ENCODE measurements at regions not wholly inside any gene's neighbourhood (a gene's known extent, or its start where the extent isn't known, plus 50 kb on each side); places are given as distances from the start of the nearest gene placed in this dataset.

- no peak for TF ChIP-seq CTCF (IDR thresholded peaks at IDR 0.05)
- TF ChIP-seq POLR2A (IDR thresholded peaks at IDR 0.05): no peak
- TF ChIP-seq POLR2AphosphoS5 (IDR thresholded peaks at IDR 0.05): no peak
- no peak for TF ChIP-seq EP300 (IDR thresholded peaks at IDR 0.05)
Measured at GRCh38 chr3:6540981-6541380, 319.9 kb upstream of the GRM7 start.
